GM19395 (cell line): ENCODE measurements at regions not wholly inside any gene's neighbourhood (a gene's known extent, or its start where the extent isn't known, plus 50 kb on each side); places are given as distances from the start of the nearest gene placed in this dataset.
"Not testable (repeated sequence)": the region's sequence is repeated elsewhere in the genome, so short reads cannot be mapped to it uniquely, and the experiment has no call there.

ENCODE experiments used
- ATAC-seq: cut with Tn5 transposase; IDR thresholded peaks from one replicate; pipeline ENCODE4 v1.9.1; 2021; ENCODE audit warnings: mild to moderate bottlenecking, moderate library complexity; ENCODE audit not compliant: unreplicated experiment

DNA sequence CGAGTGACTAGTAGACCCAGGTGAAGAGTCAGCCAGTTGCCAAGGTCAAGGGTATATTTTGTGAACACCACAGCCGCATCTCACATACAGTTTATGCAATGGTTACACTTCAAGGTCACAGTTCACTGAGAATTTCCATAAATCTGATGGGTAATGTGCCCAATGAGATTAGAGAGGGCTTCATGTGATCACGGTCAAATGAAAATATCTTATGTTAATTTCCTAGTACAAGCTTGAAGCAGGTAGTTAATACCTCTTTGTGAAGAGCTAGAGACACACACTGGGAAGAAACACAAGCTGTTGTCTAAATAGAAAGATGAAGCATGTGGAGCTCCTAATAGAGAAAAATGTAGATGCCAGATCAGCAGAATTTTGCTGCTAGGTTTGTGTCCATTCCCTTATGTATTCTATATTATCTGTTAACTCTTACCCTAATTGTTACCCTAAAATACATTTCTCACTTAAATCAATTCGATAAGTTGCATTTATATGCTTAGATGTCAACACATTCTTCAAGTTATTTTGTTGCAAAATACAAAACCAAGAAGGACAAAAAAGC, 136.0 kb downstream of the NR2F2 start:
- no peak for ATAC-seq

DNA sequence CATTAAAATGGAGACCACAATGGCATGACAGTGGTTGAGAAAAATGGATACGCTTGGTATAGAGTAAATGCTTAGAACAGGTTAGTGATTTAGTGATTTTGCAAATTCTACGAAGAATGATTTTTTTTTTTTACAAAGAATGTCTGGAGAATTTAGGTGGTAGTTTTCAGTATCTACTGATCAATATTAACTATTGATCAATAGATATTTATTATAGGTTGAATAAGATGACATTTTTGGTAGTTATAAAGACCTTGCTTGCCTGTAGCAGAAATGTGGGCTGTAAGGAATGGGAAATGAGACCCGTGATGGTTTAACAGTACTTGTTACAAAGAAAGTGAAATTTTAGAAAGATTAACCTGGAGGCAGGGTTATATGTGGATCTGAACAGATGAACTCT, 137.5 kb downstream of the NR2F2 start:
- ATAC-seq: no peak

DNA sequence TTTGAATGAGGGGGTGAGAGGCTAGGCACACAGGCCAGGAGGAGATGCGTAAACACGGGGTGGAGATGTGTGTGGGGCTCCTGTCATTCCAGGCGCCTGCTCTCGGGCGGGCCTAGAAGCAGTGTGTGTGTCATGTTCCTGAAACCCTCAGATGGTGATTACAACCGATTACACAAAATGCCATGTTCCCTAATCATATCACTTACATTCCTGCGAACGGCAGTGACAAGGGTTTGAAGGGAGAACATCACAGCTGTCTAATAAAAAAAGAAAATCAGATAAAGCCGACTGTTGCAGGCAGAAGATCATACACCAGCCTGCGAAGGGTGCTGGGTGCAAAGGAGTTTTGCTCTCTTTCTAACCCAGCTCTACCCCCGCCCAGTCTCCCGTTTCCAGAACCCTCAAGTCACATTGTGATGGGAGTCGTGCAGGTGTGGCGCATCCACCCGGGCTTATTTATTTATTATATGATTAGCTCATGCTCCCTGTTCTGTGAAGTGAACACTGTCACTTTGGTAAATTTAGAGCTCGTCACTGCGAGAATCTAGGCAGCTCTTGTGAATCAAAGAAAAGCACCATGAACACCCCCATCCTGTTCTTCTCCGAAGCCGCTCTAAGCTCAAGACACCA, 140.3 kb downstream of the NR2F2 start:
- ATAC-seq: no peak

DNA sequence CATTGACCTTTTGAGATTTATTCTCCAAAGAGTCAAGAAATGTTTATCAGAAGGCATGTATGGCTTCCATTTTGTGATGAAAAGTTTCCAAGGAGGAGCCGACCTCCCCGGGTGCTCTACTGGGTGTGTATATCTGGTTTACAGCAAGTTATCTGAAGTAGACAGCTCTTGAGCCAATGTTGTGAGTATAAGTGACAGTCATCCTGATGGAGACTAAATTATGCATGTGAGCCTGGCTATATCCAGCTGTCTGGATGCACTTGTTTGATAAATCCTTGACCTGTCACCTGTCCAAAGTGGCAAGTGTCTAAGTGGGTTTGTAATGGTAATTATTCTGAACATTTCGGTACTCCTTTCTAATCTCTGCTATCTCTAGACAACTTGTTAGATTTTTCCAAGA, 142.2 kb downstream of the NR2F2 start:
- no peak for ATAC-seq

DNA sequence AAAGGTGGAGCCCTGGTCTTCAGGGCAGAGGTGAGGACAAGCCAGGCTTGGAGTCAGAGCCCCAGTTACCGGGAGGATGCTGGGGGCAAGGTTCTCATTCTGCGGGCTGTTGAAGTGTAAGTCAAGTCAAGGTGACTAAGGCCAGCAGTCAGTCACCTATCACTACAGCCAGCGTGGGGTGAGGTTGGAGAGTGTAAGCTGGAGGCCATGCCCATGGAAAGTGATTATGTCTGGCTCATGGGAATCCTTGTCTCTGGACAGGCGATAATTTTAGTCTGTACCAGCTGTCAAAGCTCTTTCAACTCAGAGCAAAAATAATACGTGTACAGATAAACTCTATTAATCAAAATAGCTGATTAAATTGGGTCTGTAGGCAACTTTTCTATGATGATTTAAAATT, 143.1 kb downstream of the NR2F2 start:
- no peak for ATAC-seq

DNA sequence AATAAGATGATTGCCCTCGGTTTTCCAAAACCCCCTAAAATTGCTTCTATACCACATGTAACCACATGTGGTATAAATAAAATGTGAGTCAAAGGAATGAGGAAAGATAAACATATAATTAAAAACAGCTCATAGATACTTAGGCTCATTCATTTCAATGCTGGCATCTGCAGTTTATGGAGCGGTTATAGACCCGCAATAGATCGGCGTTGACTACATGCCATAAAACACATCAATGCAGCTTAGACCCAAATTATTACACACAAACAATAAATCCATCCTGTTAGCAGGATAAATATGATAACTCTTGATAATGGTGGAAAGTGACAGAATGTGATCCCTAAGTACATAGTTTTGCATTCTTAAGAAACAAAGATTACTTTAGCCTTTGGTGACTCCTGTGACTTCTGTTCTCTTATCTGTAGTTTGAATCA, 143.7 kb downstream of the NR2F2 start:
- no peak for ATAC-seq

DNA sequence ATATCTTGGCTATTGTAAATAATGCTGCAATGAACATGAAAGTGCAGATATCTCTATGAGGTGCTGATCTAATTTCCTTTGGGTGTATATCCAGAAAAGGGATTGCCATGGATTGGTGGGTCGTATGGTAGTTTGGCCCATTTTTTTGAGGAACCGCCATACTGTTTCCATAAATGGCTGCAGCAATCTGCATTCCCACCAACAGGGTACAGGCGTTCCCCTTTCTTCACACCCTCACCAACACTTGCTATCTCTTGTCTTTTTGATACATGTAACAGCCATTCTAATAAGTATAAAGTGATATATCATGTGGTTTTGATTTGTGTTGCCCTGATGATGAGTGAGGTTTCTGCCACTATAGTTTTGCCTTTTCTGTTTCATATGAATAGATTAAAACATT, 146.7 kb downstream of the NR2F2 start:
- ATAC-seq: no peak

DNA sequence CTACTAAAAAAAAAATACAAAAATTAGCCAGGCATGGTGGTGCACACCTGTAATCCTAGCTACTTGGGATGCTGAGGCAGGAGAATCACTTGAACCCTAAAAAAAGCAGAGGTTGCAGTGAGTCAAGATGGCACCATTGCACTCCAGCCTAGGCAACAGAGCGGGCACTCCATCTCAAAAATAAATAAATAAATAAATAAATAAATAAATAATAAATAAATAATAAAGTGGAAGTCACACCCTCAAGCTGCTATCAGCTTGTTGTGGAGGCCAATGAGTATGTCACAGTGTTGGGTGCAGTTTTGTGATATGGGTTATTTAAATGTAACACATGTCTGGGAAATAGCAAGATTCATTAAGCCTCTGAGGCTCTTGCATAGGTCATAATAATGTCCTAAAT, 153.9 kb downstream of the NR2F2 start:
- ATAC-seq: not testable (repeated sequence)

DNA sequence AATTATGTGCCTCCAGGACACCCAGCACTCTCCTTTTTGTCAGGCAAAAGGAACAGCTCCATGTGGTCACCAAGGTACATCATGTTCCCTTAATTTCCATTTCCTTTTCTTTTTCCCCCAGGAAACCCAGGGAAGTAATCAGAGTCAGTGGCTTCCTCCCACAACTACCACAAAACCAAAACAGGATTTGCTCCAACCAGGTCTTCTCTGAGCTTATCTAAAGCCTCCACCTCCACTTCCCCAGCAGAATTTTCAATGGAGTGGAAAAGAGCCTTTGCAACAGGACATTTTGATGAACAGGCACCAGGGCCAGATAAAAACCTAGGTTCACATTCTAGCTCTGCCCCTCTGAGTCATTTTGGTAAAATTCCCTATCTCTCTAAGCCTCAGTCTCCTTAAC, 154.3 kb downstream of the NR2F2 start:
- ATAC-seq: no peak

DNA sequence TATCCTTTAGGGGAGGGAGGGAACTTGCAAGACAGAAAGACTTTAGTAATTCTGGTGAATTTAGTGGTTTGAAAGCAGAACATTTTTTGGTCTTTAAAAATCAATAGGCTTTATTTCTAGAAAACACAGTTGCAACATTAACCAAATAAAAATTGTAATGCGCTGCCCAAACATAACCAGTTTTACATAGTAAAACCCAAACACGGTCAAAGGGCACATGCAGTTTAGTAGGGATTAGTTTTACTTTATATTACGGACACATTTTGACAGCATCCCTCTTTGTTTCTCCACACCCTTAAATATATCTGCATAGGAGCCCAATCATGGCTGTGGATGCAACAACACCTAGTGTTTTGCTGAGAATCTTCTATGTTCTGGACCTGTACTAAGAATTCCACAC, 156.7 kb downstream of the NR2F2 start:
- no peak for ATAC-seq

DNA sequence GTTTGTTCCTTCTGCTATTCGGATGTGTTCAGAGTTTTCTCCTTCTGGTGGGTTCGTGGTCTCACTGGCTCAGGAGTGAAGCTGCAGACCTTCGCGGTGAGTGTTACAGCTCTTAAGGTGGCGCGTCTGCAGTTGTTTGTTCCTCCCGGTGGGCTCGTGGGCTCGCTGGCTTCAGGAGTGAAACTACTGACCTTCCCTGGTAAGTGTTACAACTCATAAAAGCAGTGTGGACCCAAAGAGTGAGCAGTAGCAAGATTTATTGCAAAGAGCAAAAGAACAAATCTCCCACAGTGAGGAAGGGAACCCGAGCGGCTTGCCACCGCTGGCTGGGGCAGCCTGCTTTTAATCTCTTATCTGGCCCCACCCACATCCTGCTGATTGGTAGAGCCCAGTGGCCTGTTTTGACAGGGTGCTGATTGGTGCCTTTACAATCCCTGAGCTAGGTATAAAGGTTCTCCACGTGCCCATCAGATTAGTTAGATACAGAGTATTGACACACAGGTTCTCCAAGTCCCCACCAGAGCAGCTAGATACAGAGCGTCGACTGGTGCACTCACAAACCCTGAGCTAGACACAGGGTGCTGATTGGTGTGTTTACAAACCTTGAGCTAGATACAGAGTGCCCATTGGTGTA, 160.7 kb downstream of the NR2F2 start:
- ATAC-seq: not testable (repeated sequence)

DNA sequence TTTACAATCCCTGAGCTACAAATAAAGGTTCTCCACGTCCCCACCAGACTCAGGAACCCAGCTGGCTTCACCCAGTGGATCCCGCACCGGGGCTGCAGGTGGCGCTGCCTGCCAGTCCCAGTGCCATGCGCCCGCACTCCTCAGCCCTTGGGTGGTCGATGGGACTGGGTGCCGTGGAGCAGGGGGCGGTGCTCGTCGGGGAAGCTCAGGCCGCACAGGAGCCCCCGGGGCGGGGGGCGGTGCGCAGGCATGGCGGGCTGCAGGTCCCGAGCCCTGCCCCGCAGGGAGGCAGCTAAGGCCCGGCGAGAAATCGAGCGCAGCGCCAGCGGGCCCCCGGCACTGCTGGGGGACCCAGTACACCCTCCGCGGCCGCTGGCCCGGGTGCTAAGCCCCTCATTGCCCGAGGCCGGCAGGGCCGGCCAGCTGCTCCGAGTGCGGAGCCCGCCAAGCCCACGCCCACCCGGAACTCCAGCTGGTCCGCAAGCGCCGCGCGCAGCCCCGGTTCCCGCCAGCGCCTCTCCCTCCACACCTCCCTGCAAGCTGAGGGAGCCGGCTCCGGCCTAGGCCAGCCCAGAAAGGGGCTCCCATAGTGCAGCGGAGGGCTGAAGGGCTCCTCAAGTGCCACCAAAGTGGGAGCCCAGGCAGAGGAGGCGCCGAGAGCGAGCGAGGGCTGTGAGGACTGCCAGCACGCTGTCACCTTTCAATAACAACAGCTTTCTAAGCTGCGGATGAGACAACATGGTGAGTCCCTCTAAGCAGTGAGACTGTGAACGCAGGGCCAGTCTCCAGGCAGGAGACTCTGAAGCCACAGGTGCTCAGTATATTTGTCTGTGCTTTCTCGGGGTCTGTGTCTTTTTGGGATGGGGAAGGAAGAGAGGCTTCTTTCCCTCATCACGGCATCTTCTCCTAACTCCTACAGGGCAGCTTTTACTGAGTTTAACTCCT, 161.5 kb downstream of the NR2F2 start:
- not testable (repeated sequence) for ATAC-seq

DNA sequence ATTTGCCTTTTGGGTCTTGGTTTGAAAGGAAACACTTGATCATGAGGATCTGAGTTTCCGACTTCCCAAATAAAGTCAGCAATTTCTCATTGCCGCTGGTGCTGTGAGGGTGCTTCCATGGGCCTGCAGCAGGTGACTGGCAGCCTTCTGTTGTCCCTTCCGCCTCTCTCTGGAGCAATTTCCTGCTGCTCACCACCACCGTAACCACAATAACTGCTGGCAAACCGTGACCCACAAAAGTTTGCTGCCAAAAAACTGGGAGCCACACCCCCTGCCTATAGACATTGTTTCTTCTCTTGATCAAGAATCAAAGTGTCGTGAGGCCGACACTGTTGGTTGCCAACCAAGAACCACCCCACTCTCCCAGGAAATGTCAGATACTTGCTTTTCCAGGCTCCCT, 164.0 kb downstream of the NR2F2 start:
- no peak for ATAC-seq

DNA sequence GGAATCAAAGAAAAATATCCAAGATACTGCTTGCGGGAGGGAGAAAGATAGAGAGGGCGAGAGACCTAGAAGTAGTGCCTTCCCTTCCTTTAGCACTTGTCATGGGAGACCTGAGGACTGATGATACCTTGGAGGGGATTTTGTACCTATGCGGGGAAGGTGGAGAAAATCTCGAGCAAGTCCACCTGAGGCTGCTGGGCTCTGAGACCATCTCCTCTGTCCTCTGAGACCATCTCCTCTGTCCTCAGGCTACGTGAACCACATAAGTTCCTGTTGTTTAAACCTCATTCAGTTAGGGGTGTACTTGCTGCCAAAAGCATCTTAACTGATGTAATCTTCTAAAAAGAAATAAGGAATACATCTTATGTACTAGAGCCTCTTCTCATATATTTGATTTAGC, 164.9 kb downstream of the NR2F2 start:
- no peak for ATAC-seq

DNA sequence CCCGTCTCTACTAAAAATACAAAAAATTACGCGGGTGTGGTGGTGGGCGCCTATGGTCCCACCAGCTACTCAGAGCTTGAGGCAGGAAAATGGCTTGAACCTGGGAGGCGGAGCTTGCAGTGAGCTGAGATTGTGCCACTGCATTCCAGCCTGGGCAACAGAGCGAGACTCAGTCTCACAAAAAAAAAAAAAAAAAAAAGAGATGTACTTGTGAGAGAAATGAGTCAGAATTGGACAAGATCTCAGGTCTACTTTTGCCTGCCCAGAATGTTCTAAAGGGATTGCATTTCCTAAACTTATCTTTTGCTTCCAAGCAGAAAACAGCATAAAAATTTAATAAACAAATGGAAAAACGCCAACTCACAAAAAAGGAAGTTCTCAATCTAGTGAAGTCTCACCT, 167.5 kb downstream of the NR2F2 start:
- no peak for ATAC-seq

DNA sequence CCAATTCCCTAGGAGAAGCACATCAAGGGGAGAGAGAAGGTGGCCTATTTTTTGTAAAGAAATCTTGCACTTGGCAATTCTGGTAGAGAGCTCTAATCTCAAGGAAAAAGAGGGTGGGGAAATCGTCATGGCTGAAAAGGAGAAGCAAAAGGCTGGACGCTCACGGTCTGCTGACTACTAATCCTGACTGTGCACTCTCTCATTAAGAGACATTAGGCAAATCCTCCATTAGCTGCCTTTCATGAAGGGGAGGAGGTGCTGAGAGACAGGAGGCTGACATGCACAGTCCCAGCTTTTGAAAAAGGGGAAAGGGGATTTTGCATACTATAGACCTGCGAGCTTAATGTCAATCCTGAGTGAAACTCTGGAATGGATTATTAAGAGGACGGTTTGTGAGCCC, 170.0 kb downstream of the NR2F2 start:
- ATAC-seq: no peak

DNA sequence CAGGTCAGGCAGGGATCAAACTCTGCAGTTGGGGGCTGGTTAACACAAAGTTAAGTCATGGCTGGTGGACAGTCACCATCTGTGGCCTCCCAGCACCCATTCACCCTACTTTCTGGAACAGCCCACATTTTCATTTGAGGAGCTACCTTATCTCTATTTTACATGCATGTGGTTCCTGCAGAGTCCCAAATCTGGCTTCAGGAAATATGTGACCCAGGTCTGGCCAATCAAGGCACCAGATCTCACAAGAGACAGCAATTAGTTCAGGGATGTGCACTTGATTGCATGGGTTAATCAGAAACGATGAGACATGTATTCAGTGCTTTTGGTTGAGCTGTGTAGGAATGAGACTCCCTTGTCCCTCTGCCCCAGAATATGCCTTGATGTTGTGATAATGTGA, 170.9 kb downstream of the NR2F2 start:
- ATAC-seq: no peak

DNA sequence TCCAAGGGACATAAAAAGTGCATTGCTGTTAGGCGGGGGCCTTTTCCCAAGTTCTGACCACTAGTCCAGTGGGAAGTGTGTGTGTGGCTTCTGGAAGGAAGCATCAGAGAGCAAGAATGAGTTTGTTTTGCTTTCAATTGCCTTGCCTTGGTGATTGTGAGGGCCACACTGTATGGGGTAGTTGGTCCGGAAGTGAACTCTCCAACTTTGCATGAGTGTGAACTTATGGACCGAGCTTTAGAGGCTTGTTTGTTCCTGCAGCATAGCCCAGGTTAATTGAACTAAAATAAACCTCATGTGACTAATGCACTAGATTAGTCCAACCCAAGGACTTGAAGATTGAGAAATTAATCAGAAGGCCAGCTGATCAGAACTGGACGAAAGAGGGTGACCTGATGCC, 171.7 kb downstream of the NR2F2 start:
- no peak for ATAC-seq

DNA sequence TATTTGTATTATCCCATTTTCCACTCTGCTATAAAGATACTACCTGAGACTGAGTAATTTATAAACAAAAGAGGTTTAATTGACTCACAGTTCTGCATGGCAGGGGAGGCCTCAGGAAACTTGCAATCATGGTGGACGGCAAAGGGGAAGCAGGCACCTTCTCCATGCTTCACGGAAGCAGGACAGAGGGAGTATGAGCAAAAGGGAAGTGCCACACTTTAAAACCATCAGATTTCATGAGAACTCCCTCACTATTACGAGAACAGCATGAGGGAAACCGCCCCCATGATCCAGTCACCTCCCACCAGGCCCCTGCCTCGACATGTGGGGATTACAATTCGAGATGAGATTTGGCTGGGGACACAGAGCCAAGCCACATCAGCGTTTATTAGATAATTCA, 172.8 kb downstream of the NR2F2 start:
- ATAC-seq: no peak

DNA sequence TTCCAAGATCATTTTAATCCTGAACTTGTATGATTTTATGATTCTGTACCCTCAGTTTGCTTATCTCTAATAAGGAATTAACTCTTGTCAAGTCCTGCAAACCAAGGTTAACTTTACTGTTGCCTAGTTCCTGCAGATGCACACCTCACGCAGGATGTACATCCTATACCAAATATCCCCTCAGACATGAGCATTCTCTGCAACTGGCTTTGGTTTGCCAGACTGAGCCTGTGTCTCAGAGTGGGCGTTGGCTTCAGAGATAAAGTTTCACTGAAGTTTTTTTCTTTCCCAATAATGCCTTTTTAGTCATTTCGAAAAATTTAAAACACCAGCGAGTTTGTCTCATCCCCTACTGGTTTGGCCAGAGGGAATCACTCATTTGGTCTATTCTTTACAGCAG, 173.9 kb downstream of the NR2F2 start:
- ATAC-seq: no peak

DNA sequence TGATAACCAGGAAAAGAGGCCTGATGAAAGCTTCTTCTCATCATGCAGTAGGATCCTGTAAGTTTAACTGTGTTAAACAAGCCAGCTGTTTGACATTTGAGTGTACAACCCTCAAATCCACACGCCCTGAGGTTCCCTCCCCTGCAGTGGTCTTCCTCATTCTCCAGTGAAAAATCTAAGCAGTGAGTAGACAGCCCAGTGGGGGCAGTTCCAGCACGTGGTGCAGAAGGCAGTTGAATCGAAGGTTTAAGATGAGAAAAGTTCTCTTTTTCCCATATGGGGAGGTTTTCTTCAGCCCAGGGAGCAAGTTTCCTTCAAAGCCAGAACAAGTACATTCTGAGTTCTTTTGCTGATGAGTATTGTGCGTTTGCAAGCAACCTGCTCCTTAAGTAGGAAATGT, 174.5 kb downstream of the NR2F2 start:
- ATAC-seq: no peak
